Common myeloid progenitor, CD34-positive (primary cell): ENCODE measurements at regions not wholly inside any gene's neighbourhood (a gene's known extent, or its start where the extent isn't known, plus 50 kb on each side); places are given as distances from the start of the nearest gene placed in this dataset.

Experiments
- CTCF ChIA-PET: fragments of 350-600 bp; sonication (Branson Sonifier 250); formaldehyde crosslinking; loops from one replicate; lab custom pipeline; 2021; ENCODE audit warnings: antibody characterized with exemption; lab: Charles Lee
- POLR2A ChIA-PET: fragments of 350-600 bp; sonication (Branson Sonifier 250); formaldehyde crosslinking; loops from one replicate; lab custom pipeline; 2021; ENCODE audit warnings: antibody characterized with exemption; lab: Charles Lee
- DNase-seq, 3 donors: peaks; one replicate each; pipeline versions ENCODE4 v3.0.0 to v3.0.0-alpha.2; 2013
- H3K27ac ChIP-seq, 2 experiments: 1 replicate in 1 of 2; 2 replicates in 1 of 2; pipeline ENCODE4 v1.7.0; 2013; ENCODE audit warnings: inconsistent platforms in 2 of 2, low read length in 2 of 2, mild to moderate bottlenecking in 2 of 2, low read depth in 1 of 2, moderate library complexity in 1 of 2; ENCODE audit not compliant: severe bottlenecking in 2 of 2, insufficient read depth in 1 of 2, poor library complexity in 1 of 2
- H3K27me3 ChIP-seq, 5 experiments: replicated peaks in 2 of 5; 1 replicate in 3 of 5; 2 replicates in 2 of 5; pipeline versions ENCODE4 v1.6.1 to v1.7.0; 2013; ENCODE audit warnings: low read length in 4 of 5, mild to moderate bottlenecking in 2 of 5, moderate library complexity in 2 of 5, inconsistent platforms in 1 of 5; ENCODE audit not compliant: insufficient read depth in 5 of 5, control insufficient read depth in 4 of 5
- H3K36me3 ChIP-seq, 4 experiments: 1 replicate in 2 of 4; 2 replicates in 2 of 4; pipeline versions ENCODE4 v1.6.1 to v1.7.0; 2013; ENCODE audit warnings: low read length in 3 of 4, control low read depth in 1 of 4, mild to moderate bottlenecking in 1 of 4; ENCODE audit not compliant: control insufficient read depth in 4 of 4, insufficient read depth in 4 of 4
- H3K4me1 ChIP-seq, 4 experiments: 1 replicate in 3 of 4; 2 replicates in 1 of 4; pipeline versions ENCODE4 v1.6.1 to v1.7.1; 2013; ENCODE audit warnings: low read length in 3 of 4, mild to moderate bottlenecking in 3 of 4, control low read depth in 1 of 4, inconsistent platforms in 1 of 4, moderate library complexity in 1 of 4; ENCODE audit not compliant: control insufficient read depth in 4 of 4, insufficient read depth in 4 of 4; ENCODE audit errors: control extremely low read depth in 1 of 4
- H3K4me3 ChIP-seq, 7 experiments: 1 replicate in 4 of 7; 2 replicates in 3 of 7; pipeline versions ENCODE4 v1.5.1 to v1.7.0; 2013; ENCODE audit warnings: mild to moderate bottlenecking in 7 of 7, low read length in 6 of 7, moderate library complexity in 6 of 7, inconsistent platforms in 2 of 7, low read depth in 2 of 7, control low read depth in 1 of 7; ENCODE audit not compliant: insufficient read depth in 4 of 7, control insufficient read depth in 1 of 7; ENCODE audit errors: extremely low read depth in 1 of 7
- H3K9me3 ChIP-seq, 5 experiments: 1 replicate in 4 of 5; 2 replicates in 1 of 5; pipeline versions ENCODE4 v1.6.1 to v1.7.1; 2013; ENCODE audit warnings: low read length in 4 of 5, mild to moderate bottlenecking in 2 of 5, inconsistent platforms in 1 of 5, low read depth in 1 of 5, moderate library complexity in 1 of 5; ENCODE audit not compliant: control insufficient read depth in 4 of 5, insufficient read depth in 2 of 5; ENCODE audit errors: control extremely low read depth in 1 of 5
- WGBS: methylation state at CpG from one replicate; pipeline ENCODE4 v1.1.5; 2013; ENCODE audit not compliant: insufficient coverage; 5-methylcytosine and 5-hydroxymethylcytosine counted together

GRCh38 chr10:43930243-43930642 is 281.6 kb upstream of the ZNF32 start:
- Histone ChIP-seq H3K36me3 (no peaks in the 10 kb centered on the region), H3K9me3 (peaks cover 0 to 14% (median 0%) of the 10 kb centered on the region in 5 experiments), H3K4me3 (no peak overlapping the region), H3K27me3 (peaks cover 0 to 14% (median 4%) of the 10 kb centered on the region in 5 experiments), H3K4me1 (no peaks in the 10 kb centered on the region), H3K27ac (no peak overlapping the region)
- DNase-seq: no peak
- ChIA-PET POLR2A (no interaction called here), CTCF (no interaction called here)
- WGBS: 100% methylated on average over 3 of the region's 3 CpGs

- ChIA-PET CTCF (no interaction called here), POLR2A (no interaction called here)
- Histone ChIP-seq H3K27ac (no peak overlapping the region), H3K36me3 (no peaks in the 10 kb centered on the region), H3K27me3 (peaks cover 0 to 14% (median 5%) of the 10 kb centered on the region in 5 experiments), H3K9me3 (peaks cover 0 to 7% (median 0%) of the 10 kb centered on the region in 5 experiments), H3K4me3 (no peak overlapping the region), H3K4me1 (no peaks in the 10 kb centered on the region)
- 95% methylated on average over 5 of the region's 6 CpGs for WGBS
- no peak for DNase-seq
Measured at GRCh38 chr10:43929122-43929521, 280.4 kb upstream of the ZNF32 start.

- WGBS: 84% methylated on average over 7 of the region's 7 CpGs
- H3K4me1 ChIP-seq: no peaks in the 10 kb centered on the region
- H3K27ac ChIP-seq: no peak overlapping the region
- peaks cover 0 to 1% (median 0%) of the 10 kb centered on the region in 5 experiments for H3K9me3 ChIP-seq
- POLR2A ChIA-PET: no interaction called here
- DNase-seq: no peak
- H3K27me3 ChIP-seq: peaks cover 0 to 14% (median 5%) of the 10 kb centered on the region in 5 experiments
- H3K36me3 ChIP-seq: no peaks in the 10 kb centered on the region
- CTCF ChIA-PET: no interaction called here
- H3K4me3 ChIP-seq: no peak overlapping the region
Measured at GRCh38 chr10:43928425-43928968, 279.8 kb upstream of the ZNF32 start.

DNA sequence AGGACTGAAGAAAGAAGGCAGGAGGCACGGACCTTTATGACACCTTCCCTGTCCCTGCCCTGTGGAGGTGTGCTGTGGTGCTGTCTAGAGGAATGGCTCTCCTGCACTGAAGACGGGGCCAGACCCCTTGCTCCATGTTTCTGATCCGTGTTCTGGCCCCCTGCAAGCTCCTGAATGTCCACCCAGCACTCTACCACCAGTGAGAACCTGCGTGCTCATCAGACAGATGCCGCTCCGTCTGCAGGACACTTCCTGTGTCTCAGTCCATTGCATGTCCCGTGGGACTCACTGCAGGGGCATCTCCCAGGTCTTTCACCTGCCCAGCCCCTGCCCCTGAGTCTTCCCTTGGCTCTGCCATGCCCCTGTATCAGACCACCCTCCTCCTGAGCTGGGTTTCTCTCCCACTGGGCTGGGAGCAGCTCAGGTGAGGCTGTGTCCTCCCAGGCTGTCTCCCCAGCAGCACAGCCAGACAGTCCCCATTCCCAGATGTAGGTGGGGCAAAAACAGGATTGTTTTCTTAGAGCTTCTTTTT is 278.3 kb upstream of the ZNF32 start:
- POLR2A ChIA-PET: no interaction called here
- peaks cover 0 to 17% (median 5%) of the 10 kb centered on the region in 5 experiments for H3K27me3 ChIP-seq
- no peaks in the 10 kb centered on the region for H3K4me1 ChIP-seq
- H3K4me3 ChIP-seq: no peak overlapping the region
- 78% methylated on average over 7 of the region's 7 CpGs for WGBS
- DNase-seq: no peak
- H3K36me3 ChIP-seq: no peaks in the 10 kb centered on the region
- CTCF ChIA-PET: interaction anchor here (1.2 kb wide), 1 partner anchor 36 kb away, joined by 3 read pairs; no protein-coding TSS in a partner anchor
- no peak overlapping the region for H3K27ac ChIP-seq
- no peaks in the 10 kb centered on the region for H3K9me3 ChIP-seq

GRCh38 chr10:43926371-43926770 is 277.7 kb upstream of the ZNF32 start:
- no peak for DNase-seq
- 100% methylated on average over 1 of the region's 5 CpGs for WGBS
- Histone ChIP-seq H3K27me3 (peaks cover 0 to 18% (median 5%) of the 10 kb centered on the region in 5 experiments), H3K4me3 (no peak overlapping the region), H3K9me3 (no peaks in the 10 kb centered on the region), H3K4me1 (no peaks in the 10 kb centered on the region), H3K36me3 (no peaks in the 10 kb centered on the region), H3K27ac (no peak overlapping the region)
- POLR2A ChIA-PET: no interaction called here
- CTCF ChIA-PET: no interaction called here

DNA sequence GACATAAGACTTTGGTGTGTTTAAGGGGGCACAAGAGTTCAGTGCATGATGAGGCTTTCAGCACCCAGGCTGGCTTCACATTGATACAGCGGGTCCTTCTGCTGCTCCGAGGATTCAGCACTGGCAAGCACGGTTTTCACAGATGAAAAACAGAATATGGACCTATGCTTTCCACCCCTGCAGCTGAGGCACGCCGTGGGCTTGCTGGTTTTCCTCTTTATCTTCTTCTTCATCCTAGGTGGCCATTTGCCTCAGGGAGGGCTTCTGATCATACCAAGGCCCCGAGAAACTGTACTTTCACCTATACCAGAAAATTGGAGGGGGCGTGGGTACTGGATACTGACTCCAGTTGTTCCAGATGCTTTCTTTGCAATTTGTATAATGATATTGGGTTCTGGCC is 277.1 kb upstream of the ZNF32 start:
- ChIA-PET CTCF (interaction anchor here (1.3 kb wide), 1 partner anchor 19 kb away, joined by 3 read pairs; no protein-coding TSS in a partner anchor), POLR2A (no interaction called here)
- Histone ChIP-seq H3K9me3 (no peaks in the 10 kb centered on the region), H3K4me1 (no peaks in the 10 kb centered on the region), H3K4me3 (no peak overlapping the region), H3K27ac (no peak overlapping the region), H3K27me3 (peaks cover 0 to 18% (median 6%) of the 10 kb centered on the region in 5 experiments), H3K36me3 (no peaks in the 10 kb centered on the region)
- 96% methylated on average over 5 of the region's 7 CpGs for WGBS
- no peak for DNase-seq

DNA sequence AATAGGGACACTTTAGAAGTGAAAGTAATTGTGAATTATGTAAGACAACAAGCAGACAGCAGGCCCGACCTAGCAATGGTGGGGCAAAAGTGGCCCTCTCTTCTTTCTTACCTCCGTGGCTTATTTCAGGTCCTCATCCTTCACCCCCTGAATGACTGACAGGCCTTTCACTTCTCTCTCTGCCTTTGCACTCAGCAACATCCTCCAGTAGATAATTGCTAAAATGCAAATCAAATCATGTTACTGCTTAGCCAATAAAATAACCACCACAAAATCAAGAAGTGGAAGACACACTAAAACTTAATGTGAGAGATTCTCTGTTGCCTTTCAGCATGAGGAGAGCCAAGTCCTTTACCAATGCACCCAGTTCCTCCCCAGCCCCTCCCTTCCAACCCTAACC is 274.6 kb upstream of the ZNF32 start:
- DNase-seq: no peak
- Histone ChIP-seq H3K27me3 (peaks cover 0 to 18% (median 5%) of the 10 kb centered on the region in 5 experiments), H3K4me3 (no peak overlapping the region), H3K27ac (no peak overlapping the region), H3K36me3 (no peaks in the 10 kb centered on the region), H3K4me1 (no peaks in the 10 kb centered on the region), H3K9me3 (peaks cover 0 to 5% (median 0%) of the 10 kb centered on the region in 5 experiments)
- ChIA-PET CTCF (no interaction called here), POLR2A (no interaction called here)
- WGBS: 0% methylated on average over 1 of the region's 2 CpGs
